Posterior cingulate gyrus (tissue), 11 donors: ENCODE measurements at regions not wholly inside any gene's neighbourhood (a gene's known extent, or its start where the extent isn't known, plus 50 kb on each side); places are given as distances from the start of the nearest gene placed in this dataset.

ENCODE experiments used
- DNase-seq, 10 donors: peaks; one replicate each; pipeline versions ENCODE4 v3.0.0 to v3.0.0-alpha.2; 2020 to 2021; ENCODE audit warnings: mixed read lengths in 3 of 10
- intact Hi-C: fragments of 100-400 bp; cut with DNase I; formaldehyde crosslinking; loops from one replicate; pipeline ENCODE4 v1.15.1; 2023

DNA sequence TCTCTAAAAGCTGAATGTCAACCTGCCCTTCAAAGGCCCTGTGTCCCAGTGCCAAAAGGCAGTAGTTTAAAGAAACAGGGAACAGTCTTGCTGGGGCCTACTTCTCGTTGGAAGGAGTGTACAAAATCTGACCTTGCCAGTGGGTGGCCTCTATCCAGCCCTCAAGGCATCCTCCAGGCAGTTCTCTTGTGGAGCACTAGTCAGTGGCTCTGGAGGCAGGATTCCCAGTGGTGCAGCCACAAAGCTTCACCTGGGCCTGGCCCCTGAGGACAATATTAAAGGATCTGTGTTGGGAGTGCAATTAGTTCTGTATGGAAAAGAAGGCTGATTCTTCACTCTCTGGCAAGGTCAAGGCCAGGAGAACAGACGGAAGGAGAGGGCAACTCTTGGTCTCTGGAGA, 237.8 kb upstream of the ADAMTS9 start:
- no peak for DNase-seq
- intact Hi-C loops: no loop called here

- no peak for DNase-seq
- intact Hi-C loops: no loop called here
Observed at GRCh38 chr3:64924961-64925360, 237.2 kb upstream of the ADAMTS9 start.

DNA sequence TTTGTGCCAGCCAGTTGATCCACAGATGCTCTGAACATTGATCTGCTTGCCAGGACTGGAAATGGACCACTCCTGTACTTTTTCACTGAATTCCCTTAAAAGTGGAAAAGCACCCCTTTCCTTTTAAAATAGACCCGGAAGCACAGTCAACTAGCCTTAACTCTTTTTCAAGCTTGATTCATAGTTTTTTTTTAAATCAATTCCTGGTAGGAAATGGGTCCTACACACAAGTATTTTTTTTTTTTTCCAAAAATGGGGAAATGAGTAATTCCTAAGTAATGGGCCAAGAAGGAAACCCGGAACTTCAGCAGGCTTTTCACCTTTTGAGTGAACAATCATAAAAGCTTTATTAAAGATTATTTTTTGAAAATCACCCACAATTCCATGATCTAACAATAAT, 234.4 kb upstream of the ADAMTS9 start:
- intact Hi-C loops: no loop called here
- DNase-seq: no peak

DNA sequence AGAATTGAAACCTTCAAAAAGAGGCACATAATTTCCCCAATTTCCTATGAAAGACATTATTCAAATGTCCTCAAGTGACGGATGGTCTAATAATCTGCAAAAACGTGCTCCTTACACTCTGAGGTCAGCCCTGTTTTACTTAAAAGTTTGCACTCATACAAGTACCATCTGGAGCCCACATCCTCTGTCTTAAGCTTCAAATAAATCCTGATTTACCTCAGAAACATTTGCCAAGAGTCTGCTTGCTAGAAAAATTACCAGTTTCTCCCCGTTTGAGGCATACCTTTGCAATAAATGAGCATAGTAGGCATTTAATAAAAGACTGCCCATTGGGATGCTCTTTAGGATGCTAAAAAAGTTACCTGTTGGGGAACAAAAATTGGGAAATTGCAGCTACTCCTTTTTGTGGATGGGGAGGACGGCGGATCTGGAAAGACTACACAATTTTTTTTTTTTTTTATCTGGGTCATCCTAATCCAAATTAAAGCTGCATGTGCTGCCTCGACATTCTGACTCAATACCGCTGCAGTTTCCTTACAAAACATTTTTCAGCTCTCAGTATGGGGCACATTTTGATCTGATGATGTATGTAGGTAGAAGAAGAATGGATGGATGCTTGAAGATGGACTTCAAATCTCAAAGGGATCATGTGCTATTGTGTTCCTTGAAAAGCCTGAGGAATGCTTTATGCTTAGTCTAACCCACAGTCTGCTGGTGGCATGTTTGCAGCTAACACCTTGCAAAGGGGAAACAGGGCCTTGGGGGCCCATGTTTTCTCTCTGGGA, 233.7 kb upstream of the ADAMTS9 start:
- DNase-seq: no peak
- intact Hi-C loops: no loop called here

DNA sequence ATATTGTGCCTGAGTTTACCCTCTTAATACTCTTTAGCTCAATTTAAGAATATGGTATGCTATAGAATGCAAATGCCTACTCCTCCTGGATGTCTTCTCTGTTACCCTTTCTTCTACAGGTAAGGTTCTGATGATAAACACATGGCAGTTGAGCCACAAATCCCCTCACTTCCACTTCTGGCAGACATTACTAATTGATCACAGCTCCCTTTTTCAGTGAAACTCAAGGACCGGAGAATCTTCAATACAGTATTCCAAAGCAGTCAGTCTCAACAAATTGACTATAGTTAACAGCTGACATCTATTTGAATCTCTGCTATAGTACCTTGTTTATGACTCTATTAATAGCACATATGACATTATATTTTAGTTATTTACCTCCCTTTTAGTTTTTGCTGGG, 232.1 kb upstream of the ADAMTS9 start:
- DNase-seq: no peak
- intact Hi-C loops: no loop called here

DNA sequence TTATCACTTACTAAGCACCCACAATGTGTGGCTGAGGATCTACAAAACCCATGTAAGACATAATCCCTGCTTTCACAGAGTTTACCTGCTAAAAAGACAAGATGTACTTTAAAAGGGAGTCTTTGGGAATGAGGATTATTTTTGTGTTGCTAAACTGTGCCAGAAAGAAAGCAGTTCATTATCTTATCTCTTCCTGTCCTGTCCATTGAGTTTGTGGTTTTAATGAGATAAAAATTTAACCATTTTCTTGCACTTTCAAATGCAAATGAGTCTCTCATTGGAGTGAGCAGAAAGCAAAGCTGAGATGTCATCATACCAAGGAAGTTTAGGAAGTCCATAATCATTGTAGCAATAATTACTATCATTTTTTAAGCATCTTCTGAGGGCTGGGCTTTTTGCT, 231.2 kb upstream of the ADAMTS9 start:
- no peak for DNase-seq
- intact Hi-C loops: no loop called here

- no peak for DNase-seq
- intact Hi-C loops: no loop called here
Observed at GRCh38 chr3:64917914-64918453, 230.2 kb upstream of the ADAMTS9 start.

GRCh38 chr3:64916937-64917336, 229.1 kb upstream of the ADAMTS9 start:
- intact Hi-C loops: no loop called here

GRCh38 chr3:64916192-64916798, 228.5 kb upstream of the ADAMTS9 start:
- intact Hi-C loops: no loop called here
- no peak for DNase-seq

More at GRCh38 chr3:64916937-64917336, 229.1 kb upstream of the ADAMTS9 start:
- no peak for DNase-seq

- intact Hi-C loops: no loop called here
- no peak for DNase-seq
Observed at GRCh38 chr3:64915778-64916177, 228.0 kb upstream of the ADAMTS9 start.

DNA sequence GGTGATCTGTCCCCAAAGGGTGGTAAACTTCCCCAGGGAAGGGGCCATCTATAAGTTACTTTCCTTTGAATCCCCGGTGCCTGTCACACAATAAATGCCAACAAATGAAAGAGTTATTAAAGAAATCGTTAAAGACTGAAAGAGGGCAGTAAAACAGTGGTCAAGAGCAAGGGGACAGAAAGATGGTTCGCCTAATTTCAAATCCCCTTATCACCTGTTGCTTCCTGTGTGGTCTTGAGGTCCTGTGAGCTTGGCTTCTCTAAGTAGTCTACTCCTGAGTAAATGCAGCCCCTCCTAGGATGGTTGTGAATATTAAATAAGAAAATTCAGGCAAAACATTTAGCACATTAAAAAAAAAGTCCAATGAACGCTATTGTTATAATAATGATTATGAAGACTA, 225.7 kb upstream of the ADAMTS9 start:
- intact Hi-C loops: no loop called here
- no peak for DNase-seq

GRCh38 chr3:64911138-64911537, 223.3 kb upstream of the ADAMTS9 start:
- intact Hi-C loops: no loop called here
- DNase-seq: no peak

DNA sequence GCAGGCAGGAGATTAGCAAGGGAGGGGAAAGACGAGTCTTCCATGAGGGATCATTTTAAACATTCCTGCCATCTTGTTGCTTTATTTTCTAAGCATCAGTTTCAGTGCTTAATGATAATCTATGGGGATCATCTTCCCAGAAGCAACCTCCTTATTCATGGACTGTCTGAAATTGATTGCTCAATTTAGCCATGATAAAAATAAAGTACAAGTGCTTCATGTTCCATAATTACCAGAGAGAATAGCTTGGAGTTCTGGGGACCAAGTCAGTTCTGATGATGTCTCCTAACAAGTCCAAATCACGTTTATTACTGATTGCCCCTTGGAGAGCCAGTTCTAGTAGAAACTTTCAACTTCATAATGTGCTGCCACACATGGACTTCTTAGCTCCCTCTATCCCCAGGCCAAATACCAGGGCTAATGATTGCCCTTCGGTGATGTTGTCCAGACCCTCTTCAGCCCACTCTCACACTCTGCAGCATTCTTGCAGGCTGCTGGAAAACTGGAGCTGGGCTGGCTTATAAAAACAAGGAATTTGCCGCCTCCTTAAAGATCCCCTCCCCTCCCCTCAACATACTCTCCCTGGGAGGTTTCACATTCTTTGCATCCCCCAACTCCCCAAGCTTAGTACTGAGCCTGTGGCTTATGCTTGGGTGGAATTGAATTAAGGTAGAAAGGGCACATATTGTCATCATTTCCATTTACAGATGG, 222.1 kb upstream of the ADAMTS9 start:
- no peak for DNase-seq
- intact Hi-C loops: no loop called here

DNA sequence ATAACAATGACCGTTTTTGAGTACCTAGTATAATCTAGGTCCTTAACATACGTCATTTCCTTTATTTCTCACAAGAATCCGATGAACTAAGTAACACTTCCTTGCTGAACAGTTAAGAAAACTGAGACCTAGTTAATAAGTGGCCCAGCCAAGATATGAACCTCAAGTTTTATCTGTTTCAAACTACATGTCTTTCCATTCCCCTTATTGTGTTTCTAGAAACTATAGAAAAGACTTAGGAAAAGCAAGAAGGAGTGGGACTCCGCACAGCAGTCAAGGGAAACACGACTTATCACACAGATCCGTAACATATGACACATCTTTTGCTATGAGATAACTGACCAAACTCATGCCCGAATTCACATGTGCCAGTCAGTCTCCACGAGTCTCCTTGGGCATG, 221.2 kb upstream of the ADAMTS9 start:
- intact Hi-C loops: no loop called here

GRCh38 chr3:64908251-64908685, 220.5 kb upstream of the ADAMTS9 start:
- no peak for DNase-seq

More for the DNA sequence above, 221.2 kb upstream of the ADAMTS9 start:
- DNase-seq: no peak

DNA sequence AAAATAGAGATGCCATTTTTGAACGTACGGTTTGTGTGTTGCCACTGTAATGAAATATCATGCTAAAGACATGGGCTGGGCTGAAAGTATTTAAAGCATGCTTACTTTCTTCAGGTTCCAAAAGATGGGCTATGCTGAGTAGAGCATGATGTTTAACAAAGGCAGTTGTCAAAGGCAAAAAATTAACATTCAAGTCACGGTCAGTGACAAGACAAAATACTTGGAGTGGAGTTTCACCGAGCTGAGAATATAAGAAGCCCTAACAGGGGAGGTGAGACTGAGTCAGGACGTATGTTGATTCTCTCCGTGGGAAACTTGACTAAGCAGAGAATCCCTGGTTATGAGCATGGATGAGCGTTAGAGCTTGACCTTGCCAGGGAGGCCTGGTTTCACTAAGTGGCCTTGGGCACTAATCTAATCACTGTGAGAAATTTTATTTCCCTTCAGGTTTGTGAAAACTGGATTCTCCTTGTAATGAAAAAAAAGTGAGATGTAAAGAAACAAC, 218.2 kb upstream of the ADAMTS9 start:
- DNase-seq: no peak
- intact Hi-C loops: no loop called here

More at GRCh38 chr3:64908251-64908685, 220.5 kb upstream of the ADAMTS9 start:
- intact Hi-C loops: no loop called here

DNA sequence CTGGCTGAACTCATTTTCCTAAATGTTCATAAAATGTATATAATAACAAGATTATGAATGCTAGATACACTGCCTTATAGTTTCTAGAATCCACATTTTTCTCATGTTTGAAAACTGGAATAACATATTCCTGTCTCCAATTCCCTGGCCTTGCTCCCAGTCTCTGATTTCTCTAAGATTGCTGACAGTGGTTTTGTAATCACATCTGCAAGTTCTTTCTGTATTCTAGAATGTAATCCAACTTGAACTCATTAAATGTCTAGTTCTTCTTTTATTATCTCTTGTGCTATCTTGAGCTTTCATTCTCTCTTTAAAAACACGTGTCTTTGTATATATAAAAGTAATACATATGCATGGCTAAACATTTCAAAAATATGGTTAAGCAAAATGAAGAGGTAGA, 215.2 kb upstream of the ADAMTS9 start:
- intact Hi-C loops: no loop called here

DNA sequence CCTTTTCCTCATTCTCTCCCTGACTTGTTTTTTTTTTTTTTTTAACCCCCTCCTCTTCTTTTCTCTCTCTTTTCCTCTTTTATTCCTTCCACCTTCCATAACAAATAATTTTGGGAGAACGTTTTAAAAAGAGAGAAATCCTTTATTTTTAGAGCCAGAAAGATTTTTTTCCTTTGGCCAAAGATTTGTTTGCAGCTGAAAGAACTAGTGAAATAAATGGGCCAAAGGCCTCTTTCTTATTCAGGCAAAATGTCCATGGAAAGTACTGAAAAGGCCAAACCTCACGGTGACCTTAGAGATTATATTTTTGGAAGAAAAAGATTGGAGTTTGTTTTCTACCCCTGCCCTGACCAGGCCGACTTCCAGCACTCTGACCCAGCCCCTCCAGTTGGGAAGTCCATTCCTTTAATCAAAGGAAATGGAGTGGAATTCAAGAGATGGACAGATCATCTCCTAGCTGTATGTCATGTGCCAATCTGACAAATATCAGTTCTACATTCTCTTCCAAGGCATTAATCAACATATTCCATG, 214.3 kb upstream of the ADAMTS9 start:
- intact Hi-C loops: no loop called here
- DNase-seq: no peak

More for the DNA sequence above, 215.2 kb upstream of the ADAMTS9 start:
- DNase-seq: no peak

DNA sequence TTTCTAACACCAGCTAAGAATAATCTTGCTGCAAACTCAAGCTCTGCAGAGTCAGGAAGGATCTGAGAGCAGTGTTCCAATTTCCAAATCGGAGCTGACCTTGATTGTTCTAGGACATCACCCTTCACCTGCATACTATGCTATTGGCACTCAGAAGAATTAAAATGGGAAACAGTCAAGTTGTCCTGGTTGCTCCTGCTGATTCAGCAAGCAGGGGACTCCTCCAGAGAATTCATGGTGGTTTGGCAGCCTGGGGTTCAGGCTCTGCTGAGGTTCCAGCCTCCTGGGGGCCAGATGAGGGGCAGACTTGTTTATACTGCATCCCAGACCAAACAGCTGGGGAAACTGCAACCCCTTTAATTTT, 213.7 kb upstream of the ADAMTS9 start:
- no peak for DNase-seq
- intact Hi-C loops: no loop called here

DNA sequence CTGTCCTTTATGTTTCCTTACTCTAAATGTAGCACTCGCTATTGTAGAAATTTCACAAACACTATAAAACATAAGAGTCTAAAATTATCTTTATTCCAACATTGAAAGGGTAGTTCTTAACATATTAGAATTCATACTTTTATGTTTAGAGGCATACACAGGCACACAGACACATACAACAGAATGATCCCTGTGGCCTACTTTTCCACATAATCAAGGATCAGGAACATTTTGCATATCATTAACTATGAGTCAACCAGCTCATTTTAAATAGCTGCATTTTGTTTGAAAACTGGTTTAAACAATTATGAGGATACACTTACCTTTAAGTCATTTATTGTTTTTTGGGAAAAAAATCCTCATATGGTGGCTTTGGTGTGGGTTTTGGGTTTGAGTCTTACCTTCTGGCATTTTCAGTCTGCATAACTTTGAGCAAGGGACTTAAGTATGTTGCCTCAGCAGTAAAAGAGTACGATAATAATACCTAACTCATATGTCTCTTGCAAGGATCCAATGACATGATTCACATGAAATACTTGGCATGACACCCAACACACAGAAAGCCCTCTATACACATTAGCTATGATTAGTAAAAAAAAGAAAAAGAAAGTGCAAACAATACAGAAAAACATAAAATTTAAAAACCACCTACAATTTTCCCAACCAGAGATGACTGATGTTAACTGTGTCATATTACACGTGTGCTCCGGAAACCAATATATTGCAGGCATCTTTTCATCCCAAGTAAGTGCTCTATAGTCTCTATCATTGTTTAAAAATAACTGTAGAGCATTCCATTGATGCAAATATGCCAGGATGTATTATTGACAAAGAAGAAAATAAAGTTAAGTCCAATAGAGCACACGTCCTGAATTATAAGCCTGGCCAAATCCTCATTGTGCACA, 213.1 kb upstream of the ADAMTS9 start:
- no peak for DNase-seq
- intact Hi-C loops: no loop called here
